ENCODE measurements at regions not wholly inside any gene's neighbourhood (a gene's known extent, or its start where the extent isn't known, plus 50 kb on each side); places are given as distances from the start of the nearest gene placed in this dataset.

DNA sequence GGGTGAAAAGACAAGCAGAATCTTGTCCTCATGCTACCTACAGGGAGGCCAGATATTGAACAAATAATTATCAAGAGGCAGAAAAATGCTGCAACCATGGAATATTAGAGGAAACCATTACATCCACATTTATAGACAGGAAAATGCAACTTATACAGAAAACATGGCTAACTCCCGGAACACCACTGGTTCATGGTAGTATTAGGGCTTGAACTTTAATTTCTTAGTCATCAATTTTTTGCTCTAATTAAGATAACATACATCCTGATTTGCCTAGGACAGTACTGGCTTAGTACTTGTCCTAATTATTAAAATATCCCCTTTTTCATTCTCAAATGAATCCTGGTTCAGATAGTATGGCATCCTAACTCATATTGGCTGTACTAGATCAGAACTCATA is 76.3 kb upstream of the TGFBR2 start:
- Mint-ChIP-seq H3K36me3 (ENCODE audit: low read depth) (no peaks in the 10 kb centered on the region), H3K27ac (no peak overlapping the region), H3K4me1 (no peaks in the 10 kb centered on the region; the same call in 2 of the 3 replicates), H3K9me3 (no peaks in the 10 kb centered on the region; the same call in 2 of the 3 replicates), H3K4me3 (no peak overlapping the region), H3K27me3 (ENCODE audit: insufficient read depth, low read depth, poor library complexity) (no peaks in the 10 kb centered on the region)
- H3K4me2 ChIP-seq: no peak overlapping the region
- DNase-seq (ENCODE audit: low spot score) (no peak), ATAC-seq (no peak)
- no peak overlapping the region for H3K27ac ChIP-seq (ENCODE audit: low read depth)
- no peak overlapping the region for H2AFZ ChIP-seq
- H3F3A ChIP-seq (replicated peaks; ENCODE audit: low read depth): no peaks in the 10 kb centered on the region
- no peaks in the 10 kb centered on the region for H3K36me3 ChIP-seq (ENCODE audit: insufficient read depth)
- no peaks in the 10 kb centered on the region for H3K27me3 ChIP-seq (ENCODE audit: insufficient read depth)
- no peaks in the 10 kb centered on the region for H3K79me2 ChIP-seq (replicated peaks; ENCODE audit: insufficient read depth)
- TF ChIP-seq, protein P1, sequence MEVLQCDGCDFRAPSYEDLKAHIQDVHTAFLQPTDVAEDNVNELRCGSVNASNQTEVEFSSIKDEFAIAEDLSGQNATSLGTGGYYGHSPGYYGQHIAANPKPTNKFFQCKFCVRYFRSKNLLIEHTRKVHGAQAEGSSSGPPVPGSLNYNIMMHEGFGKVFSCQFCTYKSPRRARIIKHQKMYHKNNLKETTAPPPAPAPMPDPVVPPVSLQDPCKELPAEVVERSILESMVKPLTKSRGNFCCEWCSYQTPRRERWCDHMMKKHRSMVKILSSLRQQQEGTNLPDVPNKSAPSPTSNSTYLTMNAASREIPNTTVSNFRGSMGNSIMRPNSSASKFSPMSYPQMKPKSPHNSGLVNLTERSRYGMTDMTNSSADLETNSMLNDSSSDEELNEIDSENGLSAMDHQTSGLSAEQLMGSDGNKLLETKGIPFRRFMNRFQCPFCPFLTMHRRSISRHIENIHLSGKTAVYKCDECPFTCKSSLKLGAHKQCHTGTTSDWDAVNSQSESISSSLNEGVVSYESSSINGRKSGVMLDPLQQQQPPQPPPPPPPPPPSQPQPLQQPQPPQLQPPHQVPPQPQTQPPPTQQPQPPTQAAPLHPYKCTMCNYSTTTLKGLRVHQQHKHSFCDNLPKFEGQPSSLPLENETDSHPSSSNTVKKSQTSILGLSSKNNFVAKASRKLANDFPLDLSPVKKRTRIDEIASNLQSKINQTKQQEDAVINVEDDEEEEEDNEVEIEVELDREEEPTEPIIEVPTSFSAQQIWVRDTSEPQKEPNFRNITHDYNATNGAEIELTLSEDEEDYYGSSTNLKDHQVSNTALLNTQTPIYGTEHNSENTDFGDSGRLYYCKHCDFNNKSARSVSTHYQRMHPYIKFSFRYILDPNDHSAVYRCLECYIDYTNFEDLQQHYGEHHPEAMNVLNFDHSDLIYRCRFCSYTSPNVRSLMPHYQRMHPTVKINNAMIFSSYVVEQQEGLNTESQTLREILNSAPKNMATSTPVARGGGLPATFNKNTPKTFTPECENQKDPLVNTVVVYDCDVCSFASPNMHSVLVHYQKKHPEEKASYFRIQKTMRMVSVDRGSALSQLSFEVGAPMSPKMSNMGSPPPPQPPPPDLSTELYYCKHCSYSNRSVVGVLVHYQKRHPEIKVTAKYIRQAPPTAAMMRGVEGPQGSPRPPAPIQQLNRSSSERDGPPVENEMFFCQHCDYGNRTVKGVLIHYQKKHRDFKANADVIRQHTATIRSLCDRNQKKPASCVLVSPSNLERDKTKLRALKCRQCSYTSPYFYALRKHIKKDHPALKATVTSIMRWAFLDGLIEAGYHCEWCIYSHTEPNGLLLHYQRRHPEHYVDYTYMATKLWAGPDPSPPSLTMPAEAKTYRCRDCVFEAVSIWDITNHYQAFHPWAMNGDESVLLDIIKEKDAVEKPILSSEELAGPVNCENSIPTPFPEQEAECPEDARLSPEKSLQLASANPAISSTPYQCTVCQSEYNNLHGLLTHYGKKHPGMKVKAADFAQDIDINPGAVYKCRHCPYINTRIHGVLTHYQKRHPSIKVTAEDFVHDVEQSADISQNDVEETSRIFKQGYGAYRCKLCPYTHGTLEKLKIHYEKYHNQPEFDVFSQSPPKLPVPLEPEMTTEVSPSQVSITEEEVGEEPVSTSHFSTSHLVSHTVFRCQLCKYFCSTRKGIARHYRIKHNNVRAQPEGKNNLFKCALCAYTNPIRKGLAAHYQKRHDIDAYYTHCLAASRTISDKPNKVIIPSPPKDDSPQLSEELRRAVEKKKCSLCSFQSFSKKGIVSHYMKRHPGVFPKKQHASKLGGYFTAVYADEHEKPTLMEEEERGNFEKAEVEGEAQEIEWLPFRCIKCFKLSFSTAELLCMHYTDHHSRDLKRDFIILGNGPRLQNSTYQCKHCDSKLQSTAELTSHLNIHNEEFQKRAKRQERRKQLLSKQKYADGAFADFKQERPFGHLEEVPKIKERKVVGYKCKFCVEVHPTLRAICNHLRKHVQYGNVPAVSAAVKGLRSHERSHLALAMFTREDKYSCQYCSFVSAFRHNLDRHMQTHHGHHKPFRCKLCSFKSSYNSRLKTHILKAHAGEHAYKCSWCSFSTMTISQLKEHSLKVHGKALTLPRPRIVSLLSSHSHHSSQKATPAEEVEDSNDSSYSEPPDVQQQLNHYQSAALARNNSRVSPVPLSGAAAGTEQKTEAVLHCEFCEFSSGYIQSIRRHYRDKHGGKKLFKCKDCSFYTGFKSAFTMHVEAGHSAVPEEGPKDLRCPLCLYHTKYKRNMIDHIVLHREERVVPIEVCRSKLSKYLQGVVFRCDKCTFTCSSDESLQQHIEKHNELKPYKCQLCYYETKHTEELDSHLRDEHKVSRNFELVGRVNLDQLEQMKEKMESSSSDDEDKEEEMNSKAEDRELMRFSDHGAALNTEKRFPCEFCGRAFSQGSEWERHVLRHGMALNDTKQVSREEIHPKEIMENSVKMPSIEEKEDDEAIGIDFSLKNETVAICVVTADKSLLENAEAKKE (CRISPR knock-in tag; IDR thresholded peaks at IDR 0.05): no peak
- H3K9me2 ChIP-seq (ENCODE audit: insufficient read depth): peaks cover 4% of the 10 kb centered on the region
- H3K4me3 ChIP-seq: no peak overlapping the region
- no peaks in the 10 kb centered on the region; the same call in 1 of the 2 replicates for H3K4me1 ChIP-seq (ENCODE audit: insufficient read depth)
- no peaks in the 10 kb centered on the region for H4K20me1 ChIP-seq (replicated peaks; ENCODE audit: insufficient read depth)

DNA sequence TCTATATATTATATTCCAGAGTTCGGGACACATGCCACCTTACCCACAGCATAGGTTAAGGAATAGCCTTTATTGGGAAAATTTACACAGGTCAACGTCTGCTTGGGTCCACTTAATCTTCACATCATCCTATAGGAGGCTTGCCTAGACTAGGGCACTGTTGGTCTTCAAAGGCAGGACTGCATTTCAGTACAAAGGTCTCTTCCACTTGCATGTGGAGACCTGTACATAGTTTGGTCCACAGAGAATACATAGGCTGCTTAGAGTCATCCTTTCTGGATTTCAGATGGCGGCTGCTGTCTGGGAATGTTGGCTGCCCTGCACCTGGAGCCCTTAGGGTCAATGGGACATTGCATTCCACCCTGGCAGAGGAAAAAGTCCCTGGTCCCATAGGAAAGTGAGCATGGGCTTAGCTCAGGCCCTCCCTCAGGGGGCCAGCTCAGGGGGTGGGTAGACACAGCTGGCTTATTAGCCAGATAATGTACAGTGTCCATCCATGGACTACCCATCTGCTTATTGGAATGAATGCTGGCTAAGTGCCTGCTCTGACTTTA is 75.3 kb upstream of the TGFBR2 start:
- Histone ChIP-seq H3K36me3 (ENCODE audit: insufficient read depth) (no peaks in the 10 kb centered on the region), H3K4me2 (no peak overlapping the region), H3K9me2 (ENCODE audit: insufficient read depth) (peaks cover 4% of the 10 kb centered on the region; the same call in 1 of the 2 replicates), H4K20me1 (replicated peaks; ENCODE audit: insufficient read depth) (no peaks in the 10 kb centered on the region), H3K4me1 (ENCODE audit: insufficient read depth) (no peaks in the 10 kb centered on the region; the same call in 1 of the 2 replicates), H3K79me2 (replicated peaks; ENCODE audit: insufficient read depth) (no peaks in the 10 kb centered on the region), H3K27me3 (ENCODE audit: insufficient read depth) (no peaks in the 10 kb centered on the region), H3K27ac (ENCODE audit: low read depth) (no peak overlapping the region), H3K4me3 (no peak overlapping the region), H3F3A (replicated peaks; ENCODE audit: low read depth) (no peaks in the 10 kb centered on the region), H2AFZ (no peak overlapping the region)
- Mint-ChIP-seq H3K4me1 (no peaks in the 10 kb centered on the region; the same call in 2 of the 3 replicates), H3K36me3 (ENCODE audit: low read depth) (0 out of 3 replicates have a peak, but pooled peaks cover under 1% of the 10 kb centered on the region), H3K4me3 (no peak overlapping the region), H3K27me3 (ENCODE audit: insufficient read depth, low read depth, poor library complexity) (no peaks in the 10 kb centered on the region), H3K27ac (no peak overlapping the region), H3K9me3 (peaks cover under 1% of the 10 kb centered on the region; the same call in 1 of the 3 replicates)
- no peak for DNase-seq (ENCODE audit: low spot score)
- ATAC-seq: no peak
- TF ChIP-seq POLR2AphosphoS5 (IDR thresholded peaks at IDR 0.05; ENCODE audit: low read depth) (no peak), EZH2phosphoT487 (IDR thresholded peaks at IDR 0.05; ENCODE audit: unreplicated experiment) (no peak), CREB1 (CRISPR knock-in tag; IDR thresholded peaks at IDR 0.05; ENCODE audit: low read depth) (no peak), ZNF114 (CRISPR knock-in tag; IDR thresholded peaks at IDR 0.05) (no peak), ZNF331 (CRISPR knock-in tag; IDR thresholded peaks at IDR 0.05; ENCODE audit: low read depth) (no peak)
- TF ChIP-seq, protein P2, sequence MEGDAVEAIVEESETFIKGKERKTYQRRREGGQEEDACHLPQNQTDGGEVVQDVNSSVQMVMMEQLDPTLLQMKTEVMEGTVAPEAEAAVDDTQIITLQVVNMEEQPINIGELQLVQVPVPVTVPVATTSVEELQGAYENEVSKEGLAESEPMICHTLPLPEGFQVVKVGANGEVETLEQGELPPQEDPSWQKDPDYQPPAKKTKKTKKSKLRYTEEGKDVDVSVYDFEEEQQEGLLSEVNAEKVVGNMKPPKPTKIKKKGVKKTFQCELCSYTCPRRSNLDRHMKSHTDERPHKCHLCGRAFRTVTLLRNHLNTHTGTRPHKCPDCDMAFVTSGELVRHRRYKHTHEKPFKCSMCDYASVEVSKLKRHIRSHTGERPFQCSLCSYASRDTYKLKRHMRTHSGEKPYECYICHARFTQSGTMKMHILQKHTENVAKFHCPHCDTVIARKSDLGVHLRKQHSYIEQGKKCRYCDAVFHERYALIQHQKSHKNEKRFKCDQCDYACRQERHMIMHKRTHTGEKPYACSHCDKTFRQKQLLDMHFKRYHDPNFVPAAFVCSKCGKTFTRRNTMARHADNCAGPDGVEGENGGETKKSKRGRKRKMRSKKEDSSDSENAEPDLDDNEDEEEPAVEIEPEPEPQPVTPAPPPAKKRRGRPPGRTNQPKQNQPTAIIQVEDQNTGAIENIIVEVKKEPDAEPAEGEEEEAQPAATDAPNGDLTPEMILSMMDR (conservative IDR thresholded peaks at IDR 0.05; ENCODE audit: low read depth in 2 of 2): no peak
- TF ChIP-seq, protein P3, sequence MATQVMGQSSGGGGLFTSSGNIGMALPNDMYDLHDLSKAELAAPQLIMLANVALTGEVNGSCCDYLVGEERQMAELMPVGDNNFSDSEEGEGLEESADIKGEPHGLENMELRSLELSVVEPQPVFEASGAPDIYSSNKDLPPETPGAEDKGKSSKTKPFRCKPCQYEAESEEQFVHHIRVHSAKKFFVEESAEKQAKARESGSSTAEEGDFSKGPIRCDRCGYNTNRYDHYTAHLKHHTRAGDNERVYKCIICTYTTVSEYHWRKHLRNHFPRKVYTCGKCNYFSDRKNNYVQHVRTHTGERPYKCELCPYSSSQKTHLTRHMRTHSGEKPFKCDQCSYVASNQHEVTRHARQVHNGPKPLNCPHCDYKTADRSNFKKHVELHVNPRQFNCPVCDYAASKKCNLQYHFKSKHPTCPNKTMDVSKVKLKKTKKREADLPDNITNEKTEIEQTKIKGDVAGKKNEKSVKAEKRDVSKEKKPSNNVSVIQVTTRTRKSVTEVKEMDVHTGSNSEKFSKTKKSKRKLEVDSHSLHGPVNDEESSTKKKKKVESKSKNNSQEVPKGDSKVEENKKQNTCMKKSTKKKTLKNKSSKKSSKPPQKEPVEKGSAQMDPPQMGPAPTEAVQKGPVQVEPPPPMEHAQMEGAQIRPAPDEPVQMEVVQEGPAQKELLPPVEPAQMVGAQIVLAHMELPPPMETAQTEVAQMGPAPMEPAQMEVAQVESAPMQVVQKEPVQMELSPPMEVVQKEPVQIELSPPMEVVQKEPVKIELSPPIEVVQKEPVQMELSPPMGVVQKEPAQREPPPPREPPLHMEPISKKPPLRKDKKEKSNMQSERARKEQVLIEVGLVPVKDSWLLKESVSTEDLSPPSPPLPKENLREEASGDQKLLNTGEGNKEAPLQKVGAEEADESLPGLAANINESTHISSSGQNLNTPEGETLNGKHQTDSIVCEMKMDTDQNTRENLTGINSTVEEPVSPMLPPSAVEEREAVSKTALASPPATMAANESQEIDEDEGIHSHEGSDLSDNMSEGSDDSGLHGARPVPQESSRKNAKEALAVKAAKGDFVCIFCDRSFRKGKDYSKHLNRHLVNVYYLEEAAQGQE (IDR thresholded peaks at IDR 0.05; ENCODE audit: unreplicated experiment): no peak

Data from GM23338 (cell line).